NB4 (cell line): ENCODE measurements at regions not wholly inside any gene's neighbourhood (a gene's known extent, or its start where the extent isn't known, plus 50 kb on each side); places are given as distances from the start of the nearest gene placed in this dataset.

Experiments
- DNase-seq: peaks from one replicate; pipeline ENCODE4 v3.0.0; 2010; ENCODE audit warnings: low read depth
- H3K4me3 ChIP-seq: one replicate; pipeline ENCODE4 v1.5.1; 2011; ENCODE audit warnings: mild to moderate bottlenecking, low read depth, low read length, moderate library complexity
- CTCF ChIP-seq: IDR thresholded peaks from one replicate; pipeline ENCODE4 v1.5.1; 2012; ENCODE audit warnings: low read depth, low read length
- MAX ChIP-seq: IDR thresholded peaks from 2 replicates; pipeline ENCODE4 v1.6.1; 2011; ENCODE audit warnings: low read depth, low read length
- MYC ChIP-seq: IDR thresholded peaks from 2 replicates; pipeline ENCODE4 v1.6.1; 2011; ENCODE audit warnings: low read depth, low read length
- POLR2A ChIP-seq: IDR thresholded peaks from 2 replicates; pipeline ENCODE4 v1.6.1; 2011; ENCODE audit warnings: mild to moderate bottlenecking; ENCODE audit not compliant: insufficient read length; ENCODE audit errors: extremely low read depth

DNA sequence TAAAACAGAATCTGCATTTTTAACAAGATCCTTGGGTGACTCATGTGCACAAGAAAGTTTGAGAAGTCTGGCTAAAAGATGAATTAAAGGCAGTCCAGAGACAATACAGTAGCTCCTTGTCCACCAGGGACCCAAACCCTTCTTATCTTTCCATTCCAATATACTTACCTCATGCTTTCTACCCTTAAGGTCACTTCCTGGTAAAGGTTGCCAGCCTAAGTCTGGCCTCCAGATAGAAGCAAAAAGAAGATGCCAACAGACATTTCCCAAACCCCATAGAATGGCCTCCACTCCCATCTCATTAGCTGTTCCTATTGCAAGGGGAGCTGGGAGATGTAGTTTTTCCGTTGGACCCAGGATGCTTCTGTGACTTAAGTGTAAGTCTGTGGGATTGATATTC lies 101.4 kb upstream of the XYLT1 start:
- no peak for DNase-seq
- no peak overlapping the region for H3K4me3 ChIP-seq
- TF ChIP-seq POLR2A (no peak), MAX (no peak), MYC (no peak), CTCF (no peak)

DNA sequence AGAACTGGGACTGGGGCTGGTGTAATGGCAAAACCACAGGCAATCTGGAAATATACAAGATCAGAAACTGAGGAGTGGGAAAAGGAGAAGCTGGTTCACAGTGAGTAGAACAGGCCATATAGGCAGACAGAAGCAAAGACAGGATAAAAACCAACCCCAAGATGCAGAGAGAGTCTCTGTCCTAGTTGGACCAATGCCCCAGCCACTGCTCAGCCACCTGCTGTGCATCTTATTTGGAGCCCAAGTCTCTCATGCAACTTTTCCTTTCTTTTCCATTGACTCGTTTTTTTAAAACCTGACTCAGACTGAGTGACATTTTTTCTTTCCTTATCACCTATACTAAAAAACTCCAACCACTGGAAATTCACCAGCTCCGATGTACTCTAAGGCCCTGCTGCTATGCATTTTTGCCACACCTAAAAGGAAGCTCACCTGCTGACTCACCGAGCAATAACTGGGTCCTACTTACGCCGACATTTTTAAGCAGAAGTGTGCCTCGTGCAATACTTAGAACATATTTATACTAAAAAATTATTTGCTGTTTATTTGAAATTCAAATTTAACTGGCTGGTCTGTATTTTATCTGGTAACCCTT lies 100.8 kb upstream of the XYLT1 start:
- TF ChIP-seq POLR2A, result no peak
- no peak for TF ChIP-seq MAX
- TF ChIP-seq MYC, result no peak
- no peak for TF ChIP-seq CTCF
- no peak overlapping the region for H3K4me3 ChIP-seq
- DNase-seq, result no peak

- no peak for DNase-seq
- TF ChIP-seq CTCF, result no peak
- no peak for TF ChIP-seq POLR2A
- no peak for TF ChIP-seq MYC
- TF ChIP-seq MAX, result no peak
These were observed 97.5 kb upstream of the XYLT1 start for GRCh38 chr16:17568239-17568638.

GRCh38 chr16:17567455-17567854 lies 96.7 kb upstream of the XYLT1 start:
- TF ChIP-seq POLR2A (no peak), MYC (no peak), MAX (no peak), CTCF (no peak)
- H3K4me3 ChIP-seq, result no peak overlapping the region
- DNase-seq, result peak; percentile 20

More at GRCh38 chr16:17568239-17568638, 97.5 kb upstream of the XYLT1 start:
- H3K4me3 ChIP-seq, result no peak overlapping the region

GRCh38 chr16:17566656-17567450 lies 96.1 kb upstream of the XYLT1 start:
- H3K4me3 ChIP-seq, result no peak overlapping the region
- DNase-seq, result no peak
- TF ChIP-seq POLR2A, result no peak
- no peak for TF ChIP-seq MYC
- TF ChIP-seq MAX, result no peak
- TF ChIP-seq CTCF, result no peak
